HepG2 (cell line): ENCODE measurements at regions not wholly inside any gene's neighbourhood (a gene's known extent, or its start where the extent isn't known, plus 50 kb on each side); places are given as distances from the start of the nearest gene placed in this dataset.

Experiments used
- ATAC-seq: fragments of 200-7000 bp; cut with Tn5 transposase; 3 replicates; pipeline ENCODE4 v1.9.1; 2020; ENCODE audit warnings: mild to moderate bottlenecking, moderate library complexity
- BruUV-seq: library from RNA; stranded (reverse); fragments of 400-500 nt; replicated peaks from 2 replicates; lab custom pipeline; 2021; lab: Mats Ljungman, UMichigan
- CTCF ChIA-PET: fragments of 300-600 bp; formaldehyde crosslinking; extraction: SDS; loops from one replicate; lab custom pipeline; 2021; ENCODE audit warnings: low total read pairs, inconsistent platforms, low intra/inter-chr PET ratio; lab: Yijun Ruan, JAX
- POLR2A ChIA-PET: fragments of 350-600 bp; sonication (Branson Sonifier 250); formaldehyde crosslinking; loops from one replicate; lab custom pipeline; 2020; ENCODE audit warnings: antibody characterized with exemption, inconsistent platforms; lab: Yijun Ruan, JAX
- DNase-seq: peaks from one replicate; pipeline ENCODE4 v3.0.0-alpha.2; 2015; ENCODE audit warnings: low spot score
- FAIRE-seq: peaks from 3 replicates; lab custom pipeline; 2011; peaks lifted over from hg19 to GRCh38; lab: Jason Lieb, UNC
- H2AFZ ChIP-seq: one replicate; pipeline ENCODE4 v1.6.1; 2011; ENCODE audit warnings: low read length, inconsistent platforms
- H3K27ac ChIP-seq: fragments of 300-600 bp; 3 replicates; pipeline ENCODE4 v1.8.0; 2011; ENCODE audit warnings: mixed run types, mild to moderate bottlenecking, mixed read lengths, low read length, inconsistent platforms; ENCODE audit not compliant: insufficient read depth; ENCODE audit errors: extremely low read length
- H3K27me3 ChIP-seq, 2 experiments: fragments of 200-600 bp in 1 of 2; 2 replicates in 1 of 2; 3 replicates in 1 of 2; pipeline versions ENCODE4 v1.6.0 to v1.8.0; 2011; ENCODE audit warnings: low read length in 2 of 2, mild to moderate bottlenecking in 2 of 2, moderate library complexity in 2 of 2, inconsistent platforms in 1 of 2; ENCODE audit not compliant: insufficient read depth in 2 of 2, control insufficient read depth in 1 of 2
- H3K36me3 ChIP-seq, 2 experiments: fragments of 200-600 bp in 1 of 2; replicated peaks in 1 of 2; 2 replicates in 1 of 2; 3 replicates in 1 of 2; pipeline versions ENCODE4 v1.5.1 to v1.8.0; 2011; ENCODE audit warnings: low read length in 2 of 2, inconsistent platforms in 1 of 2; ENCODE audit not compliant: insufficient read depth in 2 of 2, control insufficient read depth in 1 of 2
- H3K4me1 ChIP-seq: 2 replicates; pipeline ENCODE4 v1.5.1; 2012; ENCODE audit warnings: low read length, inconsistent platforms; ENCODE audit not compliant: insufficient read depth
- H3K4me2 ChIP-seq: 2 replicates; pipeline ENCODE4 v1.6.0; 2011; ENCODE audit warnings: low read depth, low read length, inconsistent platforms
- H3K4me3 ChIP-seq, 3 experiments: fragments of 200-600 bp in 1 of 3; sonication (generic), shearing (Covaris generic) in 1 of 3; replicated peaks in 1 of 3; 2 replicates each; pipeline ENCODE4 v1.5.1; 2011 to 2016; ENCODE audit warnings: low read length in 3 of 3, inconsistent platforms in 2 of 3, low read depth in 2 of 3, mild to moderate bottlenecking in 2 of 3, control low read depth in 1 of 3, mixed read lengths in 1 of 3; ENCODE audit not compliant: insufficient read depth in 1 of 3
- H3K79me2 ChIP-seq: one replicate; pipeline ENCODE4 v1.6.1; 2011; ENCODE audit warnings: low read length, inconsistent platforms; ENCODE audit not compliant: insufficient read depth
- H3K9ac ChIP-seq: 2 replicates; pipeline ENCODE4 v1.6.0; 2011; ENCODE audit warnings: mild to moderate bottlenecking, low read depth, low read length, inconsistent platforms; ENCODE audit not compliant: insufficient read depth
- H3K9me3 ChIP-seq: 2 replicates; pipeline ENCODE4 v1.5.1; 2012; ENCODE audit warnings: mild to moderate bottlenecking, low read length
- H4K20me1 ChIP-seq: 2 replicates; pipeline ENCODE4 v1.6.0; 2011; ENCODE audit warnings: inconsistent platforms, mild to moderate bottlenecking, low read length, moderate library complexity; ENCODE audit not compliant: insufficient read depth
- ATF1 ChIP-seq: IDR thresholded peaks from 2 replicates; pipeline ENCODE4 v1.6.1; 2016; ENCODE audit warnings: mild to moderate bottlenecking, control low read depth
- BCL3 ChIP-seq: sonication (generic); formaldehyde crosslinking; IDR thresholded peaks from 2 replicates; pipeline ENCODE4 v1.5.1; 2020; ENCODE audit warnings: mild to moderate bottlenecking, missing genetic modification reagents, moderate library complexity
- JDP2 ChIP-seq: sonication (generic); formaldehyde crosslinking; IDR thresholded peaks from 2 replicates; pipeline ENCODE4 v1.8.1; 2022; ENCODE audit warnings: missing genetic modification reagents, borderline replicate concordance
- NKX3-1 ChIP-seq: sonication (generic); formaldehyde crosslinking; IDR thresholded peaks from 2 replicates; pipeline ENCODE4 v1.5.0; 2020; ENCODE audit warnings: missing genetic modification reagents
- SIN3B ChIP-seq: fragments of 150-350 bp; IDR thresholded peaks from 2 replicates; pipeline ENCODE4 v1.6.1; 2014; ENCODE audit warnings: low read length
- SP140L ChIP-seq: sonication (generic); formaldehyde crosslinking; IDR thresholded peaks from 2 replicates; pipeline ENCODE4 v1.4.0; 2020; ENCODE audit warnings: missing genetic modification reagents, borderline replicate concordance
- ZNF580 ChIP-seq: IDR thresholded peaks from 2 replicates; pipeline ENCODE4 v1.6.1; 2016; ENCODE audit warnings: low read depth, borderline replicate concordance
- ZNF724P ChIP-seq: sonication (generic); formaldehyde crosslinking; IDR thresholded peaks from 2 replicates; pipeline ENCODE4 v1.8.0; 2022; ENCODE audit warnings: missing genetic modification reagents, borderline replicate concordance
- WGBS: methylation state at CpG from one replicate; pipeline ENCODE4 v1.1.6; 2017; ENCODE audit warnings: low lambda C conversion rate; 5-methylcytosine and 5-hydroxymethylcytosine counted together
- in situ Hi-C: cut with HindIII; loops from 2 replicates; pipeline ENCODE4 v1.10.0; 2017; ENCODE audit warnings: low pct_unique_long_range_greater_than_20kb; ENCODE audit not compliant: extremely low pct_ligation_motif_present
- intact Hi-C: fragments of 100-400 bp; cut with micrococcal nuclease; formaldehyde crosslinking; loops from one replicate; pipeline ENCODE4 v1.10.0; 2022; ENCODE audit not compliant: unreplicated experiment
- TF ChIP-seq, protein P1 (sequence below): sonication (generic); formaldehyde crosslinking; IDR thresholded peaks from 2 replicates; pipeline ENCODE4 v1.4.0; 2020; ENCODE audit warnings: missing genetic modification reagents
- TF ChIP-seq, protein P2 (sequence below): conservative IDR thresholded peaks from 2 replicates; pipeline ENCODE4 v1.6.1; 2018; ENCODE audit warnings: missing genetic modification reagents

DNA sequence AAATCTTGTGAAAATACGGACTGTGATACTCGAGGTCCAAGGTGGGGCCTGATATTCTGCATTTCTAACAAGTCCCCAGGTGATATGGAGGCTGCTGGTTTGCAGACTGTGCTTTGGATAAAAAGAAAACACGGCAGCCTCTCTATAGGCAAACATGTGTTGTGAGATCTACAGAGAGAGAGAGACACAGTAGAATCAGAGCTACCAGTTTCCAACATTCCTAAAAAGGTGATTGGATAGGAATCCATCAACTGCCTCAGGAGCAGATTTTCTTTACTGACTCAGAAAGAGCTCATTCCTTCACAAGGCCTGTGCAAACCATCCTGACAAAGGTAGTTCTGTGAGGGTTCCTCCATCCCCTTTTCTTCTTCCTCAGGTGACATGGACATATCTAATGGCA is 651.6 kb upstream of the CAMK1G start:
- Histone ChIP-seq H3K9me3 (peaks cover 6% of the 10 kb centered on the region; the same call in 1 of the 2 replicates), H3K27me3 (no peaks in the 10 kb centered on the region), H4K20me1 (no peaks in the 10 kb centered on the region), H3K79me2 (no peaks in the 10 kb centered on the region), H3K27ac (no peak overlapping the region), H2AFZ (no peak overlapping the region), H3K4me2 (no peak overlapping the region), H3K36me3 (no peaks in the 10 kb centered on the region), H3K4me1 (no peaks in the 10 kb centered on the region), H3K4me3 (no peak overlapping the region), H3K9ac (no peak overlapping the region)
- 2% methylated on average over 3 of the region's 3 CpGs for WGBS
- CTCF ChIA-PET = no interaction called here
- no TSS peak for BruUV-seq
- POLR2A ChIA-PET = no interaction called here
- ATAC-seq (no peak), DNase-seq (no peak), FAIRE-seq (no peak)
- intact Hi-C loops = no loop called here
- TF ChIP-seq SP140L (CRISPR knock-in tag) (no peak), BCL3 (CRISPR knock-in tag) (no peak)
- in situ Hi-C loops = no loop called here

- Histone ChIP-seq H2AFZ (no peak overlapping the region), H3K36me3 (no peaks in the 10 kb centered on the region), H3K9ac (no peak overlapping the region), H4K20me1 (no peaks in the 10 kb centered on the region), H3K9me3 (peaks cover 18% of the 10 kb centered on the region; the same call in 1 of the 2 replicates), H3K4me3 (no peak overlapping the region), H3K79me2 (no peaks in the 10 kb centered on the region), H3K4me1 (no peaks in the 10 kb centered on the region), H3K27me3 (no peaks in the 10 kb centered on the region), H3K4me2 (no peak overlapping the region), H3K27ac (no peak overlapping the region)
- DNase-seq = no peak
- FAIRE-seq = no peak
- in situ Hi-C loops (no loop called here), intact Hi-C loops (no loop called here)
- no TSS peak for BruUV-seq
- ChIA-PET POLR2A (no interaction called here), CTCF (no interaction called here)
- 2% methylated on average over 3 of the region's 3 CpGs for WGBS
- ATAC-seq = no peak
- TF ChIP-seq SIN3B (no peak), JDP2 (CRISPR knock-in tag) (no peak), ATF1 (no peak), ZNF580 (CRISPR knock-in tag) (no peak), NKX3-1 (CRISPR knock-in tag) (no peak), ZNF724P (CRISPR knock-in tag) (no peak)
- TF ChIP-seq, protein P1, sequence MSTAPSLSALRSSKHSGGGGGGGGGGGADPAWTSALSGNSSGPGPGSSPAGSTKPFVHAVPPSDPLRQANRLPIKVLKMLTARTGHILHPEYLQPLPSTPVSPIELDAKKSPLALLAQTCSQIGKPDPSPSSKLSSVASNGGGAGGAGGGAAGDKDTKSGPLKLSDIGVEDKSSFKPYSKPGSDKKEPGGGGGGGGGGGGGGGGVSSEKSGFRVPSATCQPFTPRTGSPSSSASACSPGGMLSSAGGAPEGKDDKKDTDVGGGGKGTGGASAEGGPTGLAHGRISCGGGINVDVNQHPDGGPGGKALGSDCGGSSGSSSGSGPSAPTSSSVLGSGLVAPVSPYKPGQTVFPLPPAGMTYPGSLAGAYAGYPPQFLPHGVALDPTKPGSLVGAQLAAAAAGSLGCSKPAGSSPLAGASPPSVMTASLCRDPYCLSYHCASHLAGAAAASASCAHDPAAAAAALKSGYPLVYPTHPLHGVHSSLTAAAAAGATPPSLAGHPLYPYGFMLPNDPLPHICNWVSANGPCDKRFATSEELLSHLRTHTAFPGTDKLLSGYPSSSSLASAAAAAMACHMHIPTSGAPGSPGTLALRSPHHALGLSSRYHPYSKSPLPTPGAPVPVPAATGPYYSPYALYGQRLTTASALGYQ (CRISPR knock-in tag) = no peak
- TF ChIP-seq, protein P2, sequence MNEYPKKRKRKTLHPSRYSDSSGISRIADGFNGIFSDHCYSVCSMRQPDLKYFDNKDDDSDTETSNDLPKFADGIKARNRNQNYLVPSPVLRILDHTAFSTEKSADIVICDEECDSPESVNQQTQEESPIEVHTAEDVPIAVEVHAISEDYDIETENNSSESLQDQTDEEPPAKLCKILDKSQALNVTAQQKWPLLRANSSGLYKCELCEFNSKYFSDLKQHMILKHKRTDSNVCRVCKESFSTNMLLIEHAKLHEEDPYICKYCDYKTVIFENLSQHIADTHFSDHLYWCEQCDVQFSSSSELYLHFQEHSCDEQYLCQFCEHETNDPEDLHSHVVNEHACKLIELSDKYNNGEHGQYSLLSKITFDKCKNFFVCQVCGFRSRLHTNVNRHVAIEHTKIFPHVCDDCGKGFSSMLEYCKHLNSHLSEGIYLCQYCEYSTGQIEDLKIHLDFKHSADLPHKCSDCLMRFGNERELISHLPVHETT (CRISPR knock-in tag) = no peak
Observed at GRCh38 chr1:208933984-208934525, 649.5 kb upstream of the CAMK1G start.
